ENCODE measurements at regions not wholly inside any gene's neighbourhood (a gene's known extent, or its start where the extent isn't known, plus 50 kb on each side); places are given as distances from the start of the nearest gene placed in this dataset.

DNA sequence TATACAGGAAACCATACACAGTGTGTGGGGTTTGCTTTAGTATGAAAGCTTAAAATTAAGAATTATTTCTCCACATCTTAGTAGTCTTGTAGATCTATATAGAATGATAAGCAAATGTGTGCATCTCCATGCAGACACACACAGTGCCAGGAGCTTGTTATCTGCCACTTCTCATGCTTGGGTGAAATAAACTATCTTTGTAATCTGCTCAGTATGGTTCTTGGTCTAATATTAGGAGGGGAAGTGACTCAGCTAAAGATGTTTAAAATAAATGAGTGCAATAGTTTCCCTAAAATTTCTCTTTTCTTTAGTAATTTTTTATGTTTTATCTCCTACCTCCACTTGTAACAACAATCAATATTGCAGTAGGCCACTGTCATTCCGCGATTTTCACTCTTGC, 689.6 kb downstream of the TAF11L14 start:
- H3K4me3 ChIP-seq (replicated peaks; ENCODE audit: low read depth, low read length), result no peak overlapping the region
- DNase-seq (ENCODE audit: extremely low read depth, low read depth), result no peak

DNA sequence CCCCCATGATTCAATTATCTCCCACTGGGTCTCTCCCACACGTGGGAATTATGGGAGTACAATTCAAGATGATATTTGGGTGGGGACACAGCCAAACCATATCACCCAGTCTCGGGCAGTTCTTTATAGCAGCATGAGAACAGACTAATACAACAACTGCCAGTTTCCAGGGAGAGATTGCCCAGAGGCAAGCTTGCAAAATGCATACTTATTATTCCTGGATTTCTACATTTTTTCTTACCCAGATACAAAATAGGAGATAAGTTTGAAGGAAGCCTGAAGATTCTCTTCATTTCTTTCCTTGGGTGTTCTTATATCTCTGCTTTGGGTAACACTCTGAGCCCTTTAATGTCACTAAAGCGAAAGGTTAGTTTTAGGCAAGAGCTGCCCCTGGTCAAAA, 691.2 kb downstream of the TAF11L14 start:
- DNase-seq (ENCODE audit: extremely low read depth, low read depth), result no peak
- TF ChIP-seq, protein P1, sequence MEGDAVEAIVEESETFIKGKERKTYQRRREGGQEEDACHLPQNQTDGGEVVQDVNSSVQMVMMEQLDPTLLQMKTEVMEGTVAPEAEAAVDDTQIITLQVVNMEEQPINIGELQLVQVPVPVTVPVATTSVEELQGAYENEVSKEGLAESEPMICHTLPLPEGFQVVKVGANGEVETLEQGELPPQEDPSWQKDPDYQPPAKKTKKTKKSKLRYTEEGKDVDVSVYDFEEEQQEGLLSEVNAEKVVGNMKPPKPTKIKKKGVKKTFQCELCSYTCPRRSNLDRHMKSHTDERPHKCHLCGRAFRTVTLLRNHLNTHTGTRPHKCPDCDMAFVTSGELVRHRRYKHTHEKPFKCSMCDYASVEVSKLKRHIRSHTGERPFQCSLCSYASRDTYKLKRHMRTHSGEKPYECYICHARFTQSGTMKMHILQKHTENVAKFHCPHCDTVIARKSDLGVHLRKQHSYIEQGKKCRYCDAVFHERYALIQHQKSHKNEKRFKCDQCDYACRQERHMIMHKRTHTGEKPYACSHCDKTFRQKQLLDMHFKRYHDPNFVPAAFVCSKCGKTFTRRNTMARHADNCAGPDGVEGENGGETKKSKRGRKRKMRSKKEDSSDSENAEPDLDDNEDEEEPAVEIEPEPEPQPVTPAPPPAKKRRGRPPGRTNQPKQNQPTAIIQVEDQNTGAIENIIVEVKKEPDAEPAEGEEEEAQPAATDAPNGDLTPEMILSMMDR (IDR thresholded peaks at IDR 0.05; ENCODE audit: low read depth, low read length, missing control alignments), result no peak
- H3K4me3 ChIP-seq (replicated peaks; ENCODE audit: low read depth, low read length), result no peak overlapping the region

More for the DNA sequence above, 689.6 kb downstream of the TAF11L14 start:
- TF ChIP-seq, protein P1 (IDR thresholded peaks at IDR 0.05; ENCODE audit: low read depth, low read length, missing control alignments), result no peak

DNA sequence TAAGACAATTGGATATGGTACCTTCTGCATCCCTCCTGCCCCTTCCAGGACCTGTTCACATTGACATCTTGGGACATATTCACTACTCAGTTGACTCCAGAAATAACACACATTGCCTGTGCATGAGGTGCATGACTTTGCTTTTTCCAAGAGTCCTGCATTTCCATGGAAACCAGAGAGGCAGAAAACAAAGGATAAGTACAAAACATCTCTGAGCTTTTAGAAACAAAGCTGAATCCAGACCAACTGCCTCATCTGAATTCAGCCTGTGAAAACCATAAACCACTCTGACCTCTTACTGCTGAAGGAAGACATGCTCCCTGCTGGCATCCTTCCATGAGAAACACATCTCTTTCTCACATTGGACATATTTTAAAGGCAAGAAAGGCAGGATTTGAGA, 695.1 kb downstream of the TAF11L14 start:
- no peak for DNase-seq (ENCODE audit: extremely low read depth, low read depth)
- TF ChIP-seq, protein P1 (IDR thresholded peaks at IDR 0.05; ENCODE audit: low read depth, low read length, missing control alignments), result no peak
- no peak overlapping the region for H3K4me3 ChIP-seq (replicated peaks; ENCODE audit: low read depth, low read length)

DNA sequence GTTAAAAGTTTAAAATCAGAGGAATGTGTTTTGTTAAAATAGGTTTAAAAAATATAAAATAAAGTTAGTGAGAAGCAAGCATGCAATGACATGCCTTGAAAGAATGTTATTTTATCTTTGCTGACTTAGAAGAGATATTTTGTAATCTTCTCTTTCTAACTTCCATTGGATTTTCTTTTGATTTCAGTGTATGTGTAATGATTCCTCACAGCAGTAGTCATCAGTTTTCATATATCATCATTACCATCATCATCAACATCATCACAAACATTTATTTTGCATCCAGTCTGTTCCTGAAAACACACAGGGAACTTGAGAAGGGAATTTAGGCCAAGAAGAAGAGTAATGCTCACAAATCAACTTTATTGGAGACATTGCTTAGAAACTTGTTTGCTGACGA, 699.6 kb downstream of the TAF11L14 start:
- TF ChIP-seq, protein P1 (IDR thresholded peaks at IDR 0.05; ENCODE audit: low read depth, low read length, missing control alignments), result no peak
- DNase-seq (ENCODE audit: extremely low read depth, low read depth), result no peak
- no peak overlapping the region for H3K4me3 ChIP-seq (replicated peaks; ENCODE audit: low read depth, low read length)

DNA sequence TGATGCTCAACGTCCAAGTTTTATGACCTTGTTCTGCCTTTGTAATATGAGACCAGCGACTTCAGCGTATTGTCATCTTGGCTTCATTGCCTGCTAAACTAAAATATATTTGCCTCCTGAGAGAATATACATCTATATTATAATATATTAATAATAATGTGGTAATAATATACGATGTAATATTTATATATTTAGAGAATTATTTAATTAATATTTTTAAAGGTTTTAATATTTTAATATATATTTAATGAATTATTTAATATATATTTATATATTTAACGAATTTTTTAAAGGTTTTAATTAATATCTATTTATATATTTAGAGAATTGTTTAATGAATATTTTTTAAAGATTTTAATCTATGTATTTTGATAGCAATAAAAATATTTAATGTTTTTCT, 700.7 kb downstream of the TAF11L14 start:
- no peak for DNase-seq (ENCODE audit: extremely low read depth, low read depth)
- TF ChIP-seq, protein P1 (IDR thresholded peaks at IDR 0.05; ENCODE audit: low read depth, low read length, missing control alignments), result no peak
- no peak overlapping the region for H3K4me3 ChIP-seq (replicated peaks; ENCODE audit: low read depth, low read length)

DNA sequence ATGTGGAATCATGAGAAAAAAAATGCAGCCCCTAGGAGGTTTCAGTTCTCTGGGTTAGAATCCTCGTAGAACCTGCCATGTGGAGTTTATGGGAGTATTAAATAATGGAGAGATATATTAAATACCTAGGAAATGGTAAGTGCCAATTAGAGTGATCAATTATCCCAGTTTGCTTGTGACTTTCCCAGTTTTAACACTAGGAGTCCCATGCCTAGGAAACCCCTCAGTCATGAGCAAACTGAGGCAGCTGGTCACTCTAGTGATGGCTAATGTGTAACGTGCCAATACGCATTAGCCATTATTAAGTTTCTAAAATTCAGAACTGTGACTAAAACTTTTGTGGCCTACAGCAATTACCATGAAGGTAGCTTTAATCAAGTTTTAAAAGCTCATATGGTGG, 720.6 kb downstream of the TAF11L14 start:
- no peak for DNase-seq (ENCODE audit: extremely low read depth, low read depth)
- H3K4me3 ChIP-seq (replicated peaks; ENCODE audit: low read depth, low read length), result no peak overlapping the region
- TF ChIP-seq, protein P1 (IDR thresholded peaks at IDR 0.05; ENCODE audit: low read depth, low read length, missing control alignments), result no peak

DNA sequence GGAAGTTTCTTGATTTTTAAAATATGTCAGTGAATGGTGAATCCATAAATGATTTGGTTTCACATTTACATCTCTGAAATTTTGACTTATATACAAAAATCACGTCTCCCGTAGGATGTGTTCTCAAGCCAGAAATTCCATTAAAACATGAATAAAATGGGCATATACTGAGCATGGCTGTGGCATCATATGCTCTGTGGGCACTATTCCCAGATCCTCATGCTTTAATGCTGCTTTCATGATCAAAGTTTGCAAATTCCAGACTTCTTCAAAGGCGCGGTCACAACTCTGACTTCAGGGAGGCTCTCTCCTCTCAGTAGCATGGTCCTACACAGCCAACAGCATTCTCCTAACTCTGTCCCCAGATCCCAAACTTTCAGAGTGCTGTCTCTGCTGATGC, 723.2 kb downstream of the TAF11L14 start:
- DNase-seq (ENCODE audit: extremely low read depth, low read depth), result no peak
- TF ChIP-seq, protein P1 (IDR thresholded peaks at IDR 0.05; ENCODE audit: low read depth, low read length, missing control alignments), result no peak
- H3K4me3 ChIP-seq (replicated peaks; ENCODE audit: low read depth, low read length), result no peak overlapping the region

Data from HFF-Myc (cell line).